PC-3 (cell line): ENCODE measurements at regions not wholly inside any gene's neighbourhood (a gene's known extent, or its start where the extent isn't known, plus 50 kb on each side); places are given as distances from the start of the nearest gene placed in this dataset.
A peak's percentile ranks its signal among the peaks of the same experiment; 100 is the strongest.

ENCODE experiments used
- ATAC-seq: fragments of 200-7000 bp; cut with Tn5 transposase; 2 replicates; pipeline ENCODE4 v1.9.1; 2020; ENCODE audit warnings: mild to moderate bottlenecking, moderate library complexity
- BruUV-seq: library from RNA; stranded (reverse); fragments of 400-500 nt; replicated peaks from 2 replicates; lab custom pipeline; 2021; lab: Mats Ljungman, UMichigan
- CTCF ChIA-PET: fragments of 300-600 bp; sonication (Branson Sonifier 250); formaldehyde crosslinking; loops from one replicate; lab custom pipeline; 2022; ENCODE audit warnings: antibody characterized with exemption; lab: Charles Lee
- POLR2A ChIA-PET: fragments of 300-600 bp; sonication (Branson Sonifier 250); formaldehyde crosslinking; loops from one replicate; lab custom pipeline; 2022; ENCODE audit warnings: antibody characterized with exemption; ENCODE audit not compliant: unreplicated experiment; lab: Charles Lee
- DNase-seq: peaks from one replicate; pipeline ENCODE4 v3.0.0-alpha.2; 2015
- H2AFZ ChIP-seq: fragments of 300-600 bp; sonication (generic); 2 replicates; pipeline ENCODE4 v1.6.0; 2016; ENCODE audit warnings: antibody characterized with exemption, low read length
- H3F3A ChIP-seq: fragments of 300-600 bp; sonication (generic); one replicate; pipeline ENCODE4 v1.6.0; 2017; ENCODE audit warnings: antibody characterized with exemption, low read length, control low read depth, mild to moderate bottlenecking; ENCODE audit not compliant: unreplicated experiment
- H3K27ac ChIP-seq: fragments of 300-600 bp; sonication (generic); 2 replicates; pipeline ENCODE4 v1.5.1; 2016; ENCODE audit warnings: mild to moderate bottlenecking, low read length
- H3K27me3 ChIP-seq: fragments of 300-600 bp; sonication (generic); 2 replicates; pipeline ENCODE4 v1.6.1; 2016; ENCODE audit warnings: low read length, mixed read lengths
- H3K36me3 ChIP-seq: fragments of 300-600 bp; sonication (generic); 2 replicates; pipeline ENCODE4 v1.6.1; 2016; ENCODE audit warnings: low read depth, mixed run types, low read length, mixed read lengths
- H3K4me1 ChIP-seq: fragments of 300-600 bp; sonication (generic); 2 replicates; pipeline ENCODE4 v1.5.1; 2016; ENCODE audit warnings: low read length; ENCODE audit not compliant: insufficient read depth
- H3K4me2 ChIP-seq: fragments of 300-600 bp; sonication (generic); 2 replicates; pipeline ENCODE4 v1.6.0; 2016; ENCODE audit warnings: low read length
- H3K4me3 ChIP-seq: fragments of 300-600 bp; sonication (generic); 2 replicates; pipeline ENCODE4 v1.5.1; 2016; ENCODE audit warnings: mild to moderate bottlenecking, low read length, mixed read lengths
- H3K79me2 ChIP-seq: fragments of 300-600 bp; sonication (generic); 2 replicates; pipeline ENCODE4 v1.6.1; 2017; ENCODE audit warnings: low read length, mixed read lengths
- H3K9ac ChIP-seq: fragments of 300-600 bp; sonication (generic); 2 replicates; pipeline ENCODE4 v1.6.0; 2016; ENCODE audit warnings: mild to moderate bottlenecking, low read length
- H3K9me2 ChIP-seq: fragments of 300-600 bp; sonication (generic); replicated peaks from 2 replicates; pipeline ENCODE4 v1.6.1; 2016; ENCODE audit warnings: mixed run types, low read length, mixed read lengths
- H3K9me3 ChIP-seq: fragments of 300-600 bp; sonication (generic); 2 replicates; pipeline ENCODE4 v1.6.1; 2016; ENCODE audit warnings: low read length, mixed read lengths
- H4K20me1 ChIP-seq: fragments of 300-600 bp; sonication (generic); 2 replicates; pipeline ENCODE4 v1.6.1; 2016; ENCODE audit warnings: low read length, mixed read lengths
- EZH2 ChIP-seq: fragments of 300-600 bp; sonication (generic); IDR thresholded peaks from one replicate; pipeline ENCODE4 v1.6.1; 2017; ENCODE audit warnings: antibody characterized with exemption, mild to moderate bottlenecking, low read length; ENCODE audit not compliant: unreplicated experiment
- EZH2phosphoT487 ChIP-seq: fragments of 300-600 bp; sonication (generic); IDR thresholded peaks from 2 replicates; pipeline ENCODE4 v1.6.1; 2018; ENCODE audit warnings: mild to moderate bottlenecking, antibody characterized with exemption, low read length, borderline replicate concordance
- intact Hi-C: fragments of 100-400 bp; cut with micrococcal nuclease; formaldehyde crosslinking; loops from 2 replicates; pipeline ENCODE4 v1.9.0; 2023
- TF ChIP-seq, protein P1 (sequence below): fragments of 300-600 bp; sonication (generic); conservative IDR thresholded peaks from 2 replicates; pipeline ENCODE4 v1.5.1; 2017; ENCODE audit warnings: antibody characterized with exemption, low read depth, mild to moderate bottlenecking, low read length

DNA sequence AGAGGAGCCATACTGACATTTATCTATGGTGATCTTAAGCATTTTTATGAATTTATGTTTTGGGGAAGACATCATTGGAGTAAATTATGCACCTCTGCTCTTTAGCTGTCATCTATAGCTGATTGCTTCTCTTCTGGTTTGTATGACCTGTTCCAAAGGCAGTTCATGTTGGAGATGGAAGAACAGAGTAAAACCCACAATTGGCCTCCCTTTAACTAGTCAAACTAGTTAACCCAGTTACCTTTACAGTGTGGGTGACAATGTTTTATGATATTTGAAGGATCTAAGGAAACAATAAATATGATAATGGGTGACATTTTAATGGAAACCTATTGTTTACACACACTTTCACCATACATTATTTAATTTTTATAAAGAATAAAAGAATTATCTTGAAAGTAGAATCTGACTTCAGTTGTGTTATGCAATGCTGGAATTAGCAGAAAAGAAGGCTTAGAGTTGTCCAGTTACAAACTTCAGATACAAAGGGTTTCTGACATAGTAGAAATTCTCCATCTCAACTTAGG, 263.5 kb downstream of the NFKBIZ start:
- POLR2A ChIA-PET: no interaction called here
- H3K9me2 ChIP-seq: no peaks in the 10 kb centered on the region
- H3K36me3 ChIP-seq: no peaks in the 10 kb centered on the region
- no peak overlapping the region for H3K4me3 ChIP-seq
- TF ChIP-seq, protein P1, sequence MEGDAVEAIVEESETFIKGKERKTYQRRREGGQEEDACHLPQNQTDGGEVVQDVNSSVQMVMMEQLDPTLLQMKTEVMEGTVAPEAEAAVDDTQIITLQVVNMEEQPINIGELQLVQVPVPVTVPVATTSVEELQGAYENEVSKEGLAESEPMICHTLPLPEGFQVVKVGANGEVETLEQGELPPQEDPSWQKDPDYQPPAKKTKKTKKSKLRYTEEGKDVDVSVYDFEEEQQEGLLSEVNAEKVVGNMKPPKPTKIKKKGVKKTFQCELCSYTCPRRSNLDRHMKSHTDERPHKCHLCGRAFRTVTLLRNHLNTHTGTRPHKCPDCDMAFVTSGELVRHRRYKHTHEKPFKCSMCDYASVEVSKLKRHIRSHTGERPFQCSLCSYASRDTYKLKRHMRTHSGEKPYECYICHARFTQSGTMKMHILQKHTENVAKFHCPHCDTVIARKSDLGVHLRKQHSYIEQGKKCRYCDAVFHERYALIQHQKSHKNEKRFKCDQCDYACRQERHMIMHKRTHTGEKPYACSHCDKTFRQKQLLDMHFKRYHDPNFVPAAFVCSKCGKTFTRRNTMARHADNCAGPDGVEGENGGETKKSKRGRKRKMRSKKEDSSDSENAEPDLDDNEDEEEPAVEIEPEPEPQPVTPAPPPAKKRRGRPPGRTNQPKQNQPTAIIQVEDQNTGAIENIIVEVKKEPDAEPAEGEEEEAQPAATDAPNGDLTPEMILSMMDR: no peak
- TF ChIP-seq EZH2 (no peak), EZH2phosphoT487 (no peak)
- peak overlapping the region; percentile 53 for H3K9ac ChIP-seq
- no peaks in the 10 kb centered on the region for H3K27me3 ChIP-seq
- DNase-seq (peak; percentile 83), ATAC-seq (peak; percentile 73)
- H3K27ac ChIP-seq: peak overlapping the region; percentile 86
- CTCF ChIA-PET: no interaction called here
- no peaks in the 10 kb centered on the region for H3K9me3 ChIP-seq
- intact Hi-C loops: no loop called here
- H2AFZ ChIP-seq: no peak overlapping the region
- H4K20me1 ChIP-seq: no peaks in the 10 kb centered on the region
- TSS peak; percentile 35 for BruUV-seq
- H3F3A ChIP-seq: no peaks in the 10 kb centered on the region
- peak overlapping the region; percentile 43 for H3K4me2 ChIP-seq
- H3K4me1 ChIP-seq: peaks cover 22% of the 10 kb centered on the region
- H3K79me2 ChIP-seq: no peaks in the 10 kb centered on the region

DNA sequence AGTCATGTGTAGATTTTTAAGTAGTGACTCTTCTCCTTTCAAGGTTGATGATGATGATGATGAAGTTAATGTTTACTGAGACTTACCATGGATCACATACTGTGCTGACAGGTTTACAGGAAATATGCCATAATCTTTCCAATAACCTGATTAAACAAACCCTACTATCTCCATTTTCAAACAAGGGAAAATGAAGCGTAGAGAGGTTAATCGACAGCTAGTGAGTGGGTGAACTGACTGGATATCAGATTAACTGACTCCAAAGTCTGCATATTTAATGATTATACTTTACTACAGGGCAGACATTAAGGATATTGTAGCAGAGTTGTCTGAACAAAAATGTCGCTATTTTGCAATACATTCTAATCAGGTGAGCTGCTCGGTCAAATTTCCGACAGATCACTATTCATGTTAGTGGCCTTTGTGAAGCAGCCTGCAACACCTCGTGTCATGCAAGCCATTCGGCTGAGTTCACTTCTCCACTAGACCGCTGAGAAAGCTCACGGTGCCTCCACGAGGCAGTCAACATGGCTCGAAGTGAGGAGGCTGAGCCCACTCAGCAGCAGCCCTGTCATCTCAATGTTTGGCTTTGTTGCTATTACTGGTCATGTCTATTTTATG, 264.2 kb downstream of the NFKBIZ start:
- Histone ChIP-seq H3K4me2 (peak overlapping the region; percentile 43), H3K27me3 (no peaks in the 10 kb centered on the region), H3K4me1 (peaks cover 22% of the 10 kb centered on the region), H3K79me2 (no peaks in the 10 kb centered on the region), H3K4me3 (no peak overlapping the region), H3F3A (no peaks in the 10 kb centered on the region), H2AFZ (no peak overlapping the region), H3K36me3 (no peaks in the 10 kb centered on the region), H4K20me1 (no peaks in the 10 kb centered on the region), H3K27ac (peak overlapping the region; percentile 86), H3K9me2 (no peaks in the 10 kb centered on the region), H3K9me3 (no peaks in the 10 kb centered on the region), H3K9ac (peak overlapping the region; percentile 53)
- ChIA-PET CTCF (no interaction called here), POLR2A (no interaction called here)
- intact Hi-C loops: no loop called here
- DNase-seq (peak; percentile 55), ATAC-seq (peak; percentile 45; the same call in 1 of the 2 replicates)
- TF ChIP-seq EZH2 (no peak), EZH2phosphoT487 (no peak)
- TF ChIP-seq, protein P1: no peak
- BruUV-seq: no TSS peak

DNA sequence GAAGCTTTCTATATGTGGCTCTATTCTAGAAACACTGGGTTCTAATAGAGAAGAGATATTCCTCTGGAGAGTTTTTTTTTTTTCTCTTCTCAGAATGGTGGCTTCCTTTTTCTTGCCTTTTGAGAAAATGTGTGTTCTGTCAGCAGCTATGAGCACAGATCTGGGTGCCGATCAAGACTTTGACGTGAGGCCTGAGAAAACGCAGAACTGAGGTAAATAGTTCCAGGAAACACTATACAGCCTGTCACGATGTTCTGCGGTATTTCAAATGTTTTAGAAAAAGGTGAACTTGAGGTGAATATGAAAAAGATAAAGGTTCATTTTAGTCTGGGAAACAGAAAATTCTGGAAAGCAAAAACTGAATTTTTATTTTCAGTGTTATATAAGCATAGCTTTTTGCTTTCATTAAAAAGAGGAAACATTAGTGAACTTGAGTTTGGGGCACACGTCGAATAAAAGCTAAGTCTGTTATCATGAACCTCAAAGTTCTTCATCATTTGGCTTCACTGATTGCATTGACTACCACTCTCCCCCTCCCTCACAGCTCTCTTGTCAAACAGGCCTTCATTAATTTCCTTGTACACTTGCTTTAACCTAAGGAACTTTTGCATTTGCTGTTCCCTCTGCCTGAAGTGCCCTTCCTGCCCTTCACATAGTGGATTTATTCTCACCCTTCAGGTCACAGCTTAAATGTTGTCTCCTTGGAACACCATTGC, 265.1 kb downstream of the NFKBIZ start:
- Histone ChIP-seq H2AFZ (no peak overlapping the region), H3K4me3 (no peak overlapping the region), H3K4me2 (no peak overlapping the region), H3K9me3 (no peaks in the 10 kb centered on the region), H3K79me2 (no peaks in the 10 kb centered on the region), H3F3A (no peaks in the 10 kb centered on the region), H3K27me3 (no peaks in the 10 kb centered on the region), H3K27ac (peak overlapping the region; percentile 86), H3K4me1 (peaks cover 22% of the 10 kb centered on the region), H3K9ac (no peak overlapping the region), H3K36me3 (no peaks in the 10 kb centered on the region), H3K9me2 (no peaks in the 10 kb centered on the region), H4K20me1 (no peaks in the 10 kb centered on the region)
- TF ChIP-seq, protein P1: no peak
- intact Hi-C loops: no loop called here
- ATAC-seq (no peak), DNase-seq (no peak)
- no TSS peak for BruUV-seq
- ChIA-PET CTCF (no interaction called here), POLR2A (interaction anchor here (0.6 to 0.7 kb wide), 2 partner anchors 8 to 16 kb away, joined by 3 to 4 read pairs; no protein-coding TSS in a partner anchor)
